ENCODE measurements at regions not wholly inside any gene's neighbourhood (a gene's known extent, or its start where the extent isn't known, plus 50 kb on each side); places are given as distances from the start of the nearest gene placed in this dataset.

GRCh38 chr16:73869126-73869525 is 427.5 kb upstream of the PSMD7 start:
- TF ChIP-seq CTCF (IDR thresholded peaks at IDR 0.05; ENCODE audit: low read depth, low read length) (no peak), EZH2phosphoT487 (IDR thresholded peaks at IDR 0.05; ENCODE audit: low read depth) (no peak)
